SK-N-SH treated with all-trans-retinoic acid at 6 μM for 48 hours (cell line): ENCODE measurements at regions not wholly inside any gene's neighbourhood (a gene's known extent, or its start where the extent isn't known, plus 50 kb on each side); places are given as distances from the start of the nearest gene placed in this dataset.

Experiments used
- CSDC2 ChIP-seq: fragments of 250-450 bp; sonication (Bioruptor Pico); IDR thresholded peaks from 2 replicates; pipeline ENCODE4 v1.5.0; 2020; ENCODE audit warnings: mild to moderate bottlenecking, moderate library complexity
- ESRRG ChIP-seq: fragments of 250-450 bp; sonication (Bioruptor Pico); IDR thresholded peaks from 2 replicates; pipeline ENCODE4 v1.6.1; 2021; ENCODE audit warnings: mild to moderate bottlenecking
- RARB ChIP-seq: fragments of 250-450 bp; sonication (Bioruptor Pico); IDR thresholded peaks from 2 replicates; pipeline ENCODE4 v1.8.0; 2021; ENCODE audit warnings: mild to moderate bottlenecking, moderate library complexity
- ZFP3 ChIP-seq: fragments of 250-450 bp; sonication (Bioruptor Pico); IDR thresholded peaks from 2 replicates; pipeline ENCODE4 v1.5.0; 2020; ENCODE audit warnings: mild to moderate bottlenecking, moderate library complexity
- ZFP30 ChIP-seq: fragments of 450-650 bp; formaldehyde crosslinking; IDR thresholded peaks from 2 replicates; pipeline ENCODE4 v1.5.0; 2022; ENCODE audit warnings: mild to moderate bottlenecking, moderate library complexity
- ZNF8 ChIP-seq: fragments of 450-650 bp; formaldehyde crosslinking; IDR thresholded peaks from 2 replicates; pipeline ENCODE4 v1.5.0; 2020; ENCODE audit warnings: mild to moderate bottlenecking, moderate library complexity
- TF ChIP-seq, protein P1 (sequence below): fragments of 250-450 bp; sonication (Bioruptor Pico); IDR thresholded peaks from 2 replicates; pipeline ENCODE4 v1.8.0; 2020; ENCODE audit warnings: mild to moderate bottlenecking, moderate library complexity, borderline replicate concordance

GRCh38 chr14:101707863-101708620 lies 53.5 kb upstream of the PPP2R5C start:
- no peak for TF ChIP-seq ZFP3
- TF ChIP-seq ZFP30 (CRISPR knock-in tag): no peak
- no peak for TF ChIP-seq ESRRG (CRISPR knock-in tag)
- no peak for TF ChIP-seq ZNF8 (CRISPR knock-in tag)
- no peak for TF ChIP-seq RARB (CRISPR knock-in tag)
- TF ChIP-seq CSDC2: no peak
- TF ChIP-seq, protein P1, sequence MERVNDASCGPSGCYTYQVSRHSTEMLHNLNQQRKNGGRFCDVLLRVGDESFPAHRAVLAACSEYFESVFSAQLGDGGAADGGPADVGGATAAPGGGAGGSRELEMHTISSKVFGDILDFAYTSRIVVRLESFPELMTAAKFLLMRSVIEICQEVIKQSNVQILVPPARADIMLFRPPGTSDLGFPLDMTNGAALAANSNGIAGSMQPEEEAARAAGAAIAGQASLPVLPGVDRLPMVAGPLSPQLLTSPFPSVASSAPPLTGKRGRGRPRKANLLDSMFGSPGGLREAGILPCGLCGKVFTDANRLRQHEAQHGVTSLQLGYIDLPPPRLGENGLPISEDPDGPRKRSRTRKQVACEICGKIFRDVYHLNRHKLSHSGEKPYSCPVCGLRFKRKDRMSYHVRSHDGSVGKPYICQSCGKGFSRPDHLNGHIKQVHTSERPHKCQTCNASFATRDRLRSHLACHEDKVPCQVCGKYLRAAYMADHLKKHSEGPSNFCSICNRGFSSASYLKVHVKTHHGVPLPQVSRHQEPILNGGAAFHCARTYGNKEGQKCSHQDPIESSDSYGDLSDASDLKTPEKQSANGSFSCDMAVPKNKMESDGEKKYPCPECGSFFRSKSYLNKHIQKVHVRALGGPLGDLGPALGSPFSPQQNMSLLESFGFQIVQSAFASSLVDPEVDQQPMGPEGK (CRISPR knock-in tag): no peak
